Stimulated activated CD8-positive, alpha-beta memory T cell treated with anti-CD3 and anti-CD28 coated beads, Interleukin-7, amount 100 ng/mL, for 4 hours (primary cell): ENCODE measurements at regions not wholly inside any gene's neighbourhood (a gene's known extent, or its start where the extent isn't known, plus 50 kb on each side); places are given as distances from the start of the nearest gene placed in this dataset.

Experiments used
- DNase-seq, 2 donors: peaks; one replicate each; pipeline ENCODE4 v3.0.0-alpha.2; 2020; ENCODE audit warnings: low read depth in 2 of 2

DNA sequence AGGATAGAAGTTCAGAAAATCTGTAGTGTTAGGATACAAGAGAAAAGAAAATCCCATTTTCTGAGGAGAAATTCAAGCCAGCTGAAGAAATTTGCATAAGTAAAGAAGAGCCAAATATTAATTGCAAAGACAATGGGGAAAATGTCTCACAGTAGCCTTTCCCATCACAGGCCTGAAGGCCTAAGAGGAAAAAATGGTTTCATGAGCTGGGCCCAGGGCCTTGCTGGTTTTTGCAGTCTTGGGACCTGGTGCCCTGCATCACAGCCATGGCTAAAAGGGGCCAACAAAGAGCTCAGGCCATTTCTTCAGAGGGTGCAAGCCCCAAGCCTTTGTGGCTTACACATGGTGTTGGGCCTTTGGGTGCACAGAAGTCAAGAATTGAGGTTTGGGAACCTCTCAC, 413.6 kb upstream of the CYRIA start:
- no peak for DNase-seq

DNA sequence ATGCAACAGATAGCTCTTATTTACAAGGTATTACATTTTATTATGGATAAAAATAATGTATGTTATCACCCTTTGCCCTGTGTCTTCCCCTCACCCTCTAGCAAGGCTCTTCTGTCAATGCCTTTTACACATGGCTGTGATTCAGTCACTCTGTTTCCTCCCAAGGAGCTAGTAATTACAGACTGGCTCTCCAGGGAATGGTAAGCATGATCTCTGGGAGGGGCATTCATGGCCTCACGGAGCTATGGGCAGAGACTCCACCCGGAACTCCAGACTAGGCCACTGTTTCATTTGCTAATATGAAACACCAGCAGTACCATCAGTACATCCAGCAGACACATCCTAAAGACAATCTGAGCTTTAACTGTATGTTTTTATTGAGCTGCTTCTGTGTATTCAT, 410.9 kb upstream of the CYRIA start:
- DNase-seq: no peak

DNA sequence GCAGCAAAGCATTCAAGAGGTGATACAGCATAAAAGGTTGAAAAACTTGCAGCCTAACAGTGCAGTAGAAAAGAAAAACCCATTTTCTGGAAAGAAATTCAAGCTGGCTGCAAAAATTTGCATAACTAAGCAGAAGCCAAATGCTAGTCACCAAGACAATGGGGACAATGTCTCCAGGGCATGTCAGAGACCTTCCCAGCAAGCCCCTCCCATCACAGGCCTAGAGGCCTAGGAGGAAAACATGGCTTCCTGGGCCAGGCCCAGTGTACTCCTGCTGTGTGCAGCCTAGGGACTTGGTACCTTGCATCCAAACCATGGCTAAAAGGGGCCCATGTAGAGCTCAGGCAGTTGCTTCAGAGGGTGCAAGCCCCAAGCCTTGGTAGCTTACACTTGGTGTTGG, 405.1 kb upstream of the CYRIA start:
- DNase-seq: no peak

GRCh38 chr2:17069564-17069963, 403.9 kb upstream of the CYRIA start:
- no peak for DNase-seq

GRCh38 chr2:17068021-17068420, 402.4 kb upstream of the CYRIA start:
- DNase-seq: no peak

DNA sequence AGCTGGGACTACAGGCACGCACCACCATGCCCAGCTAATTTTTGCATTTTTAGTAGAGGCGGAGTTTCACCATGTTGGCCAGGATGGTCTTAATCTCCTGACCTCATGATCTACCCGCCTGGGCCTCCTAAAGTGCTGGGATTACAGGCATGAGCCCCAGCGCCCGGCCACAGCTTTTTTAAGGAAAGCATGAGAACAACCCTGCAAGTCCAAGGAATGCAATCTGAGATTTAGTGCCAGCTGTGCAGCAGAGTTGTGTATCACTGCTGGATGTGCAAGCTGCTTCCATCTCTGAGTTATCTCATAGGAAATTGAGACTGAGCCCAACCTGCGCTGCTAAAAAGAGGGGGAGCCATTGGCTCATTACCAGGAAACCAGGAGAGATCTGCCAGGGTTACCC, 399.9 kb upstream of the CYRIA start:
- no peak for DNase-seq

GRCh38 chr2:17061028-17061427, 395.4 kb upstream of the CYRIA start:
- DNase-seq: no peak

GRCh38 chr2:17059458-17059857, 393.8 kb upstream of the CYRIA start:
- DNase-seq: no peak

GRCh38 chr2:17058772-17059402, 393.3 kb upstream of the CYRIA start:
- DNase-seq: no peak

- DNase-seq: no peak
These were observed 391.7 kb upstream of the CYRIA start for GRCh38 chr2:17057109-17058017.

GRCh38 chr2:17056236-17056635, 390.6 kb upstream of the CYRIA start:
- no peak for DNase-seq

DNA sequence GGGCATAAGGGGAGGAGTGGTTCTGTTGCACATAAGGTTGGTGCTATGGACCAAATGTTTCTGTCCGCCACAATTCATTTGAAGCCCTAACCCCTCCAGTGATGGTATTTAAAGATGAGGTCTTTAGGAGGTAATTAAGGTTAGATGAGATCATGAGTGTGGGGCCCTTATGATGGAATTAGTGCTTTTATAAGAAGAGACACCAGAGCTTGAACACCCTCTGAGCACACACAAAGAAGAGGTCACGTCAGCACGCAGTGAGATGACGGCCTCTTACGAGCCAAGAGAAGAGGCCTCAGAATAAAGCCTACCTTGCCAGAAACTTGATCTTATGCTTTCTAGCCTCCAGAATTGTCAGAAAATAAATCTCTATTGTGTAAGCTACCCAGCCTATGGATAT, 386.4 kb upstream of the CYRIA start:
- DNase-seq: no peak

GRCh38 chr2:17051538-17051937, 385.9 kb upstream of the CYRIA start:
- no peak for DNase-seq

DNA sequence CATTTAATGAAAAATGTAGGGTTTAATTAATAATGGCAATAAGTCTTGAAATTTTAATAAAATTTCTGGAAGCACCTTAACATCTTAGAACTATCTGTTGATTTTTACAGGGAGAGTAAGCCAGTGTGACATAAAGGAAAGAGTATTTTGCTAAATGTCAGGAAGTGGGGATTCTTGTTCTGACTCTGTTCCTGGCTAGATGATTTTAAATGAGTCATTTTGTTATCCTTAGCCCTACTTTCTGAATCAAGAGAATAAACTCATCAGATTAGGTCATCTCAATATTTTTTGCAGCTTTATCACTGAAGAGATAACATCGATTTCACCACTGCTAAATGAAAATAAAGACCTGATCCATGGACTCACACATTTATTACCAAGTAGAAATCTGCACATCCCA, 377.5 kb upstream of the CYRIA start:
- no peak for DNase-seq

DNA sequence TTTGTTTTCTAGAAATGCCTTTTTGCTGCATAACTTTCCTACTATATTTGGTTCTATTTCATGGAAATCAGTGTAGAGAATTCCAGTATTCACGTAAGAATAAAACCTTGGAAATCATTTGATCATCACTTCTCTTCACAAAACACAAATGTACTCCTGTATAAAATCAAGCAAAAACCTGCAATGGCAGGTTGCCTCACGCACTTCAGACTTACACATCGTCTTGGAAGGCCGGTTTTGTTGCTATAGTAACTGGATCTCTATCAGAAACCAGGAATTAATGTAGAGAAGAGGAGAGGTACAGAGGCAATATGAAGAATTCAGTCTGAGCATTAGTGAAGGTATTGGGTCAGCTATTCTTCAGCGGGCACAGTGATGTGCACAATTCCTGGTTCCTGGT, 370.7 kb upstream of the CYRIA start:
- DNase-seq: no peak

GRCh38 chr2:17035010-17035409, 369.4 kb upstream of the CYRIA start:
- DNase-seq: no peak

DNA sequence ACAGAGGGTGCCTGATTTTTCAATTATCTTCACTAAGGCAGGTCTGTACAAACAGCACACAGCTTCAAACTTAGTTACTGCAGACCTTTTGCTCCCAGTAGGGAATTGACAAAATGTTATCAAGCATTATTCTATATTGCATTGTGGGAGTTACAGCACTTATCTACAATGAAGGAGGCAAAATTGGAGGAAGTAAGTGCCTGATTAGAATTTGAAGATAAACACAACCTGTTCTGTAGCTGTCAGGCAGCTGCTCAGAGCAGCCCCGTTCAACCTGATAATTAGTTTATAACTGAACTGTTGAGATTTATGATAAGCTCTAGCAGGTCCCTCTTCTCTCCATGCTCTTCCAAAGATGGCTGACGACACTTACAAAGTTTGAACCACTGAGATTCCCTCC, 364.4 kb upstream of the CYRIA start:
- no peak for DNase-seq

DNA sequence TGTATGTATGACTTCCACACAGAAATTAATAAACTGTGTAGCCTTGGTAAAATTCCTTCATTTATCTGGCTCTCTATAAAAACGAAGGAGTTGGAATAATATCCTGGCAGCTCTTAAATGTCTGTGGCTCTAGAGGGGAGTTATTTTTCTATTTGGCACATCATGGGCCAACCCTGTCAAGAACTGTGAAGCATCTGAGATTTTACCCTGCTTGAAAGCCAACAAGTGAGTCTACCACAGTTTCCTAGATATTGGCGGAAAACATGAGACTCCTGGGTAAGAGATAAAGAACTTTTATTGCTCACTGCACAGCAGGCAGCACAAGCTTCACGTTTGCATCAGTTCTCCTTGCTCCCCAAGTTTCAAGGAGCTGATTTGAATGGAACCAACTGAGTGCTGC, 346.7 kb upstream of the CYRIA start:
- no peak for DNase-seq

DNA sequence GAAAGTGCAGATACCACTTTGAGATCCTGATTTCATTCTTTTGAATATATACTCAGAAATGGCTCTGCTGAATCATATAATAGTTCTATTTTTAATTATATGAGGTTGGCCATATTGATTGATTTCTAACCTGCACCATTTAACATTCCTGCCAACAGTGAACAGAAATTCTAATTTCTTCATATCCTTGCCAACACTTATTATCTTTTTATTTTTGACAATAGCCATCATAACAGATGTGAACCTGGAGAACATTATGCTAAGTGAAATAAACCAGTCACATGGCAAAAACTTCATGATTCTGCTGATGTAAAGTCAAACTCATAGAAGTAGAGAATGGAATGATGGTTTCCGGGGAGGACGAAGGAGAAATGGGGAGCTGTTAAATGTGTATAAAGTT, 344.5 kb upstream of the CYRIA start:
- no peak for DNase-seq

- no peak for DNase-seq
These were observed 334.5 kb upstream of the CYRIA start for GRCh38 chr2:17000184-17000482.

- DNase-seq: no peak
These were observed 333.9 kb upstream of the CYRIA start for GRCh38 chr2:16999347-17000183.

DNA sequence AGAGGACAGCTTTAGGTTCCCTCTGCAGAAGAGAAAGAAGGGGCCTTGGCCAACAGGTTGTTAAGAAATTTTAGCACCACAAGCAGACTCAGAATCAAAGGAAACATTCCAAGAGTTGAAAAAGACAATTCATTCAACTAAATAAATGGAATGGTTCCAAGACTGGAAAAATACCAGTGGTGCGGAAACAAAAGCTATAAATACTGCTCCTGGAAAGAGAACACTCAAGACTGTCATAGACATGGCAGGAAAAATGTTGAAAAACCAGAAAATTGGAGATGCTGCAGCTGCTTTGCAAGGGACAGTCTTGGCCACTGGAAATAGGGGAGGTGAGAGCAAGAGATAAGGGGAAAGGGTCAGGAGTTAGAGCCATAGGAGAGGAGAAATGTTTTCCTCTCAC, 312.7 kb upstream of the CYRIA start:
- no peak for DNase-seq

- DNase-seq: no peak
These were observed 309.1 kb upstream of the CYRIA start for GRCh38 chr2:16974688-16975087.
